Choroid plexus epithelial cell (primary cell): ENCODE measurements at regions not wholly inside any gene's neighbourhood (a gene's known extent, or its start where the extent isn't known, plus 50 kb on each side); places are given as distances from the start of the nearest gene placed in this dataset.

Experiments
- DNase-seq: peaks from one replicate; pipeline ENCODE4 v3.0.0-alpha.2; 2010; ENCODE audit warnings: low read depth
- H3K4me3 ChIP-seq: 2 replicates; pipeline ENCODE4 v1.5.1; 2011; ENCODE audit warnings: low read depth, mild to moderate bottlenecking, control low read depth, low read length, moderate library complexity
- TF ChIP-seq, protein P1 (sequence below): conservative IDR thresholded peaks from 2 replicates; pipeline ENCODE4 v1.5.1; 2011; ENCODE audit warnings: low read depth, mild to moderate bottlenecking, control low read depth, inconsistent platforms, low read length, moderate library complexity

DNA sequence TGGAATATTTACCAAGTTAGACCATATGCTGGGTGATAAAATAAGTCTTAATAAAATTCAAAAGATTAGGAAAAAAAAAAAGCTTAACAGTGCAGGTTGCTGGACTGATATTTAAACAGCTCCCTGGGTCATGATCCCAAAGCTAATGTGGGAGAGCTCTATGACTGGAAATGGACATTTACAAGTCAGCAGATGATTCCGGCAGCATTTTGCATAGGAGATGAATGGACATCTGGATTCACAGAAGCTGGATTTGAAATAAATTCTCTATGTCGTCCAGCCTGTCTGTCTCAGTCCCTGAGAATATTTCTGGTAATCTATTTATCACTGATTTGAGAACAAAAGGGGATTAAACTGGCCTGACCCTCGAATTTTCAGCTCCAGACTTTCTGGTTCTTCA is 52.3 kb upstream of the KLHL25 start:
- no peak for DNase-seq
- TF ChIP-seq, protein P1, sequence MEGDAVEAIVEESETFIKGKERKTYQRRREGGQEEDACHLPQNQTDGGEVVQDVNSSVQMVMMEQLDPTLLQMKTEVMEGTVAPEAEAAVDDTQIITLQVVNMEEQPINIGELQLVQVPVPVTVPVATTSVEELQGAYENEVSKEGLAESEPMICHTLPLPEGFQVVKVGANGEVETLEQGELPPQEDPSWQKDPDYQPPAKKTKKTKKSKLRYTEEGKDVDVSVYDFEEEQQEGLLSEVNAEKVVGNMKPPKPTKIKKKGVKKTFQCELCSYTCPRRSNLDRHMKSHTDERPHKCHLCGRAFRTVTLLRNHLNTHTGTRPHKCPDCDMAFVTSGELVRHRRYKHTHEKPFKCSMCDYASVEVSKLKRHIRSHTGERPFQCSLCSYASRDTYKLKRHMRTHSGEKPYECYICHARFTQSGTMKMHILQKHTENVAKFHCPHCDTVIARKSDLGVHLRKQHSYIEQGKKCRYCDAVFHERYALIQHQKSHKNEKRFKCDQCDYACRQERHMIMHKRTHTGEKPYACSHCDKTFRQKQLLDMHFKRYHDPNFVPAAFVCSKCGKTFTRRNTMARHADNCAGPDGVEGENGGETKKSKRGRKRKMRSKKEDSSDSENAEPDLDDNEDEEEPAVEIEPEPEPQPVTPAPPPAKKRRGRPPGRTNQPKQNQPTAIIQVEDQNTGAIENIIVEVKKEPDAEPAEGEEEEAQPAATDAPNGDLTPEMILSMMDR: no peak
- H3K4me3 ChIP-seq: no peak overlapping the region

DNA sequence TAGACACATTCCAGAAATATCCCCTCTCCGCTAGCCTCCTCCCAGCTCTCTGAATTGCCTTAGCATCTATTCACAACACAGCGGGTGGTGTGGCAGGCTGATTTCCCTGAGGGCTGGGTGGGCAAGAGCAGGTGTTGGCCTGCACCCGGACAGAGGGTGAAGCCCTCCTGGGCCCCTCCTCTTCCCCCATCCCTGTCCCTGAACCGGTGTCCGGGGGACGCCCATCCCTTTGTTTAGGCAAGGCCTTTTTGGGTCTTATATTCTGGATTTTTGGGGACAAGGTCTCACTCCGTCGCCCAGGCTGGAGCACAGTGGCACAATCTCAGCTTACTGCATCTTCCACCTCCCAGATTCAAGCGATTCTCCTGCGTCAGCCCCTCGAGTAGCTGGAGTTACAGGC is 55.2 kb upstream of the KLHL25 start:
- TF ChIP-seq, protein P1: no peak
- DNase-seq: no peak

DNA sequence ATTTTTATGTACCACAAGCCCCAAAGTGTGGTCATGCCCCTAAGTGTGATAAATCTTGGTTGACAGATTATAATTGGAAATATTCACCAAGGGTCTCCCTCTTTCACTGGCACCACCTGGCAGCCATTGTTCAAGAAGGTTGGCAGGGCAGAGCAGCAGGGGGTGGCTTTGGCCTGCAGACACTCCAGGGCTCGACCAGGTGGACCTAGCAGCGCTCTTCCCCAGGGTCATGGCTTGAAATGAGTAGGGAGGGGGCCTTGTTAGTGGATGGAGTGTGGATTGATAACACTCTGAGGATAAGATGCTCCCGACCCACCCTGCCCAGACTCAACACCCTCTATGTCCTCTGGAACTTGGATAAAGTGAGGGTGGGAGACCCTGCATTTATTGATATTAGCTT is 58.2 kb upstream of the KLHL25 start:
- no peak for DNase-seq
- H3K4me3 ChIP-seq: no peak overlapping the region
- TF ChIP-seq, protein P1: no peak

More for the DNA sequence above, 55.2 kb upstream of the KLHL25 start:
- H3K4me3 ChIP-seq: no peak overlapping the region

DNA sequence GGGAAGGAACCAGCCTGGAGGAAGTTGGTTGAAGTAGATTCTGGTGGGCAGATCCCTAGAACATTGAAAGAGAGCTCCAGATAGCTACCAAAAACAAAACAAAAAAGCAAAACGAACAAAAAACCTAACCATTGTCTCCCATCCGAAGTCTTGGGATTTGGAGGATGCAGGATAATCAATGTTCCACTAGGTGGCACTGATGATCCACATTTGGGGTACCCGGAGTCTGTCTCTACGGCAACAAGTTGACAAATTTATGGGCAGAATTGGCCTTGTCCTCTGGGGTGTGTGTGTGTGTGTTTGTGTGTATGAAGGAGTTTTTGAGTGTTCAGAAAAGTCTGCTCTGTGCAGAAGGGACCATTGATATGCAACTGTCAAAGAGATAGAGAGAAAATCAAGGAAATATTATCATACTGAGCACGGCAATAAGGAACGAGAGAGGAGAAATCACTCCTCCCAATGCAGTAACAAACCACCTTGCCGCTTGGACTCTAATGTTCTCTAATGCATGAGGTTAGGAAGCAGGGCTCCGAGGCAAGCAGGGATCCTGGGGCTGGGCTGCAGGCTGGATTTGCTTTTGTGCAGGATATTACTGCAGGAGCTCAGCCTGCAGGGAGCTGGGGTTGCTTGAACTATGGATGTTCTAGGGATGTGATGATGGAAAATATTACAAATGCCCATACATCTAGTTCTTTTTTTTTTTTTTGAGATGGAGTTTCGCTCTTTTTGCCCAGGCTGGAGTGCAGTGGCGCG is 59.8 kb upstream of the KLHL25 start:
- H3K4me3 ChIP-seq: no peak overlapping the region
- DNase-seq: peak; percentile 80

DNA sequence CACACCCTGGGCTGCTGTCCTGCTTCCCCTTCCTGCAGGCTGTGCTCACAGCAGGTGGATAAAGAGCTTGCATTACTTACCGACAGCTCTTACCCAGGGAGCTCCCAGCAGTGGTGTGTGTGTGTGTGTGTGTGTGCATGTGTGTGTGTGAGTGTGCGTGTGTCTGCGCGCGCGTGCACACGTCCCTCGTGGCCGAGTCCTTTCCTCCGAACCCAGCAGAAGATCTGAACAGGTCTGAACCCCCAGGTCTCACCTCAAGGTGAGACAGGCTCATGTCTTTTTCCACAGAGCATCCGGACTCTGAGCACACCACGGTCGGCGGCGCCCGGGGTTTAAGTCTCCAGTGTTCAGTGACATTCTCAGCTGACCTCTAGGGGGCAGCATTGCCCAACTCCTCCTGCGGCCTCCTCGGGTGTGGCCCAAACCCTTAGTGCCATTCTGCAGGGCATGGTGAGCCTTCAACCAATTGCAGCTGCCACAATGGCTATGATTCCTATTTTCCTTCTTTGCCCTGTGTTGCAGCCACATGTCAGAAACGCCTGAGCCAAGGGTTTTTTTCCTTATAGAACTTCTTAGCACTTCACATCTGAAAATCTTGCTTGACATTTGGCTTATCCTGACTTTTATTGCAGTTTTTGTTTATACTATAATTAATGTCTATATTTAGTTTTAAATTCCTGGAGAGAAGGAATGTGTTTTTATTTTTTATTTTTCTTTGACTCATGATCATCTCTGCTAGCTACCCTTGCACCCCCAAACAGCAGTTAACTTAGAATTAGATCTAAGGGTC is 64.1 kb upstream of the KLHL25 start:
- TF ChIP-seq, protein P1: peak; percentile 77
- DNase-seq: peak; percentile 68
- peak overlapping the region; percentile 17 for H3K4me3 ChIP-seq

More for the DNA sequence above, 59.8 kb upstream of the KLHL25 start:
- TF ChIP-seq, protein P1: peak; percentile 87

DNA sequence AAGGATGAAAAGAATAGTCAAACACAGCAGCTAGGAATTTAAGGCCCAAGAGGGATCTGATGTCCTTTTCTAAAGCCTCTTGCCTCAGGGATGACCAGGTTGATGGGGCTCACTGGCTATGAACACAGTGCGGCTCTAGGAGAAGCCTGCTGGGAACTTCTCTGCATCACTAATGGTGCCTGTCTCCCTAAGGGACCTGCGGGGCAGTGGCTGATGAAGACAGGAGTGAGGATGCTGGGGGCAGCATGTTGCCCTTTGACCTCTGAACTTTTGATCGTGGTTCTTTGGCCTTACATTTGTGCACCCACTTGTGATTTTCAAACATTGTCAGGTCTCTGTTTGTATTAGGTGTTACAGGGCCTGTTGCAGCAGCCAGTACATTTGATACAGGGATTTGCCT is 64.9 kb upstream of the KLHL25 start:
- TF ChIP-seq, protein P1: no peak
- H3K4me3 ChIP-seq: no peak overlapping the region
- no peak for DNase-seq
